OCI-LY3 (cell line): ENCODE measurements at regions not wholly inside any gene's neighbourhood (a gene's known extent, or its start where the extent isn't known, plus 50 kb on each side); places are given as distances from the start of the nearest gene placed in this dataset.

Source experiments
- H2AFZ ChIP-seq: fragments of 200-600, 300-600 bp; shearing (Covaris generic); 2 replicates; pipeline ENCODE4 v1.6.0; 2014; ENCODE audit warnings: antibody characterized with exemption, low read depth, low read length
- H3K27ac ChIP-seq: fragments of 200-600, 300-600 bp; sonication (generic); 2 replicates; pipeline ENCODE4 v1.5.1; 2014; ENCODE audit warnings: mild to moderate bottlenecking, low read length, moderate library complexity, mixed read lengths
- H3K27me3 ChIP-seq: fragments of 200-600, 300-600 bp; sonication (generic); 2 replicates; pipeline ENCODE4 v1.6.1; 2014; ENCODE audit warnings: low read depth, low read length, mixed read lengths
- H3K36me3 ChIP-seq: fragments of 200-600, 300-600 bp; sonication (generic); replicated peaks from 2 replicates; pipeline ENCODE3; 2014; ENCODE audit warnings: low read depth, low read length, mixed read lengths
- H3K4me1 ChIP-seq: fragments of 300-600, 200-600 bp; sonication (generic); 2 replicates; pipeline ENCODE4 v1.6.1; 2014; ENCODE audit warnings: low read length, mixed read lengths
- H3K4me2 ChIP-seq: fragments of 200-600, 300-600 bp; sonication (generic); 2 replicates; pipeline ENCODE4 v1.6.1; 2014; ENCODE audit warnings: low read length, mixed read lengths
- H3K4me3 ChIP-seq: fragments of 300-600, 200-600 bp; sonication (generic); 2 replicates; pipeline ENCODE4 v1.5.1; 2014; ENCODE audit warnings: antibody characterized with exemption, mild to moderate bottlenecking, low read length, moderate library complexity
- H3K79me2 ChIP-seq: fragments of 300-600, 200-600 bp; shearing (Covaris generic); 2 replicates; pipeline ENCODE4 v1.6.1; 2014; ENCODE audit warnings: mild to moderate bottlenecking, low read length, mixed read lengths
- H3K9ac ChIP-seq: fragments of 300-600, 200-600 bp; shearing (Covaris generic); 2 replicates; pipeline ENCODE4 v1.6.0; 2014; ENCODE audit warnings: mild to moderate bottlenecking, low read length, moderate library complexity
- H3K9me3 ChIP-seq: fragments of 200-600, 300-600 bp; shearing (Covaris generic); 2 replicates; pipeline ENCODE4 v1.6.1; 2014; ENCODE audit warnings: low read length, mixed read lengths; ENCODE audit not compliant: insufficient read depth
- H4K20me1 ChIP-seq: fragments of 200-600, 300-600 bp; sonication (generic); 2 replicates; pipeline ENCODE4 v1.6.1; 2016; ENCODE audit warnings: low read length, mixed read lengths; ENCODE audit not compliant: insufficient read depth
- CTCF ChIP-seq: fragments of 200-600, 300-600 bp; sonication (generic); IDR thresholded peaks from 2 replicates; pipeline ENCODE4 v1.5.1; 2014; ENCODE audit warnings: antibody characterized with exemption, low read length, low read depth
- EZH2phosphoT487 ChIP-seq: fragments of 200-600 bp; shearing (Covaris generic); IDR thresholded peaks from 2 replicates; pipeline ENCODE4 v1.6.1; 2018; ENCODE audit warnings: antibody characterized with exemption, mixed run types, low read depth

DNA sequence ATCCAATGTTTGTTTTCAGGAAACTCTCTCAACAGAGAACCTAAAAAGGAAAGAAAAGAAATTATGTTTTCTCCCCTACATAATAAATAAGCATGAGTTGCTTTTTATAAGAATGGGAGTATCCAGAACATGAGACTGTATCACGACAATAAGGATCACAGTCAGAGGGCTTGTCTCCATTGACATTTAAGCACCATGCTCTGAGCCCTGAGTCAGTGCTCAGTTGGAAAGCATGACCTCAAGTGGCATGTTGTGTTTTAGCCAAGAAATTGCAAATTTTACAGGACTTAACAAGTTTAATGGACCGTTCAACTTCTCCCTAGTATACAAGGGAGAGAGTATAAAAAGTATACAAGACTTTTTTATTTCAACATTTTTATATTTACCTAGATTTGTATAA, 431.6 kb downstream of the GJA1 start:
- Histone ChIP-seq H2AFZ (no peak overlapping the region), H3K79me2 (no peaks in the 10 kb centered on the region)
- TF ChIP-seq CTCF (no peak), EZH2phosphoT487 (no peak)

DNA sequence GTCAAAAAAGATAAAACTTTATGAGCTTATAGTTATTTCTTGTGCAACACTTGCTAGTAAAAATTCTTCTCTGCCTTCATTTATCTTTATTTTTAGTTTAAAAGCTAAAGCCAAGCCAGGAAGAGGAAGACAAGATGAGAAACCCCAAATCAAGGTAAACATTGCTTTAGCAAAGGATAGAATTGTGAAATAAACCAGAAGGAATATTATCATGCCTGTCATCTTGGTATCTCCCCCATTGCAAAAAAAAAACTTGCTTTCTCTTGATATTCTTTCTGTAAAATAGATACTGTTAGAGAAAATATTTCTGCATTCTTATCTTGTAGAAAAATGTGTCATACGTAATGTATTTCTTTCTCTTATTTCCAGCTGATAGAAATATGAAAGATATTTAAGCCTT, 432.8 kb downstream of the GJA1 start:
- H3K79me2 ChIP-seq = no peaks in the 10 kb centered on the region
- H3K4me1 ChIP-seq = no peaks in the 10 kb centered on the region
- H3K36me3 ChIP-seq = no peaks in the 10 kb centered on the region
- TF ChIP-seq EZH2phosphoT487 (no peak), CTCF (no peak)
- no peak overlapping the region for H3K27ac ChIP-seq
- no peak overlapping the region for H2AFZ ChIP-seq
- no peaks in the 10 kb centered on the region for H3K9me3 ChIP-seq
- H3K27me3 ChIP-seq = no peaks in the 10 kb centered on the region
- H3K9ac ChIP-seq = no peak overlapping the region
- no peak overlapping the region for H3K4me3 ChIP-seq
- no peak overlapping the region for H3K4me2 ChIP-seq
- H4K20me1 ChIP-seq = no peaks in the 10 kb centered on the region

More for the DNA sequence above, 431.6 kb downstream of the GJA1 start:
- no peaks in the 10 kb centered on the region for H3K4me1 ChIP-seq
- H3K4me3 ChIP-seq = no peak overlapping the region
- H3K36me3 ChIP-seq = no peaks in the 10 kb centered on the region
- no peaks in the 10 kb centered on the region for H4K20me1 ChIP-seq
- no peaks in the 10 kb centered on the region for H3K27me3 ChIP-seq
- H3K4me2 ChIP-seq = no peak overlapping the region
- no peak overlapping the region for H3K9ac ChIP-seq
- no peak overlapping the region for H3K27ac ChIP-seq
- H3K9me3 ChIP-seq = no peaks in the 10 kb centered on the region

- Histone ChIP-seq H3K27ac (no peak overlapping the region), H3K9ac (no peak overlapping the region), H3K4me2 (no peak overlapping the region), H3K79me2 (no peaks in the 10 kb centered on the region), H3K4me1 (no peaks in the 10 kb centered on the region), H3K4me3 (no peak overlapping the region), H3K9me3 (no peaks in the 10 kb centered on the region), H2AFZ (no peak overlapping the region), H3K27me3 (no peaks in the 10 kb centered on the region), H3K36me3 (no peaks in the 10 kb centered on the region), H4K20me1 (no peaks in the 10 kb centered on the region)
- no peak for TF ChIP-seq CTCF
- TF ChIP-seq EZH2phosphoT487 = no peak
Observed at GRCh38 chr6:121873595-121873994, 438.1 kb downstream of the GJA1 start.

GRCh38 chr6:121876721-121877120, 441.3 kb downstream of the GJA1 start:
- Histone ChIP-seq H3K4me1 (no peaks in the 10 kb centered on the region), H4K20me1 (no peaks in the 10 kb centered on the region), H3K4me2 (no peak overlapping the region), H3K9me3 (no peaks in the 10 kb centered on the region), H2AFZ (no peak overlapping the region), H3K27ac (no peak overlapping the region), H3K79me2 (no peaks in the 10 kb centered on the region), H3K27me3 (no peaks in the 10 kb centered on the region), H3K4me3 (no peak overlapping the region), H3K36me3 (no peaks in the 10 kb centered on the region), H3K9ac (no peak overlapping the region)
- no peak for TF ChIP-seq CTCF
